ENCODE measurements at regions not wholly inside any gene's neighbourhood (a gene's known extent, or its start where the extent isn't known, plus 50 kb on each side); places are given as distances from the start of the nearest gene placed in this dataset.

DNA sequence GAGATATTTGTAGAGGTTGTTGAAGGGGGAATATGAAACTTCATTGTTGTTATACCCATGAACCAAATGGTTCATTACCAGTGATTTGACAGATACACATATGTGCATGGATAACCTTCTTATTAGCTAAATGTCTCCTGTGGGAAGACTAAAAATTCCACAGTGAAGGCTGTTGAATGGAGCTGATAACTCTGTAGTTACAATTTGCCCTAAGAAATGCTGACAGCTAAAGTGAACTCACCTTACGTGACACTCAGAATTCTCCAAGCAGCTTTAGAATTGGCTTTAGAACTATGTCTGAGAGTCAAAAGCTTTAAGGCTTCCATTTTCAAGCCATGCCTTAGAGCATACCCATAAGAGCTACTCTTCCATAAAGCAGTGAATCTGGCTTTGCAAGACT lies 276.9 kb downstream of the PRELID2 start:
- Histone ChIP-seq H3K79me2 (ENCODE audit: insufficient read depth, low read length) (no peaks in the 10 kb centered on the region), H3K4me1 (ENCODE audit: insufficient read depth, low read length) (no peaks in the 10 kb centered on the region), H4K20me1 (ENCODE audit: insufficient read depth, low read length) (no peaks in the 10 kb centered on the region), H3K36me3 (ENCODE audit: insufficient read depth, low read length) (no peaks in the 10 kb centered on the region), H3K9ac (ENCODE audit: low read depth, low read length) (no peak overlapping the region), H3K4me2 (ENCODE audit: insufficient read depth, low read length) (no peak overlapping the region), H2AFZ (ENCODE audit: low read depth, low read length) (no peak overlapping the region), H3K9me3 (ENCODE audit: insufficient read depth, low read length, severe bottlenecking) (no peaks in the 10 kb centered on the region), H3K4me3 (ENCODE audit: low read depth in 1 of 2, low read length in 2 of 2) (no peak overlapping the region), H3K27ac (ENCODE audit: low read length) (no peak overlapping the region), H3K27me3 (ENCODE audit: insufficient read depth, low read length, poor library complexity) (no peaks in the 10 kb centered on the region)
- DNase-seq (no peak), ATAC-seq (ENCODE audit: insufficient read depth, low read depth) (no peak)
- TF ChIP-seq EZH2 (IDR thresholded peaks at IDR 0.05; ENCODE audit: borderline replicate concordance, low read depth, low read length, severe bottlenecking): no peak
- TF ChIP-seq, protein P1, sequence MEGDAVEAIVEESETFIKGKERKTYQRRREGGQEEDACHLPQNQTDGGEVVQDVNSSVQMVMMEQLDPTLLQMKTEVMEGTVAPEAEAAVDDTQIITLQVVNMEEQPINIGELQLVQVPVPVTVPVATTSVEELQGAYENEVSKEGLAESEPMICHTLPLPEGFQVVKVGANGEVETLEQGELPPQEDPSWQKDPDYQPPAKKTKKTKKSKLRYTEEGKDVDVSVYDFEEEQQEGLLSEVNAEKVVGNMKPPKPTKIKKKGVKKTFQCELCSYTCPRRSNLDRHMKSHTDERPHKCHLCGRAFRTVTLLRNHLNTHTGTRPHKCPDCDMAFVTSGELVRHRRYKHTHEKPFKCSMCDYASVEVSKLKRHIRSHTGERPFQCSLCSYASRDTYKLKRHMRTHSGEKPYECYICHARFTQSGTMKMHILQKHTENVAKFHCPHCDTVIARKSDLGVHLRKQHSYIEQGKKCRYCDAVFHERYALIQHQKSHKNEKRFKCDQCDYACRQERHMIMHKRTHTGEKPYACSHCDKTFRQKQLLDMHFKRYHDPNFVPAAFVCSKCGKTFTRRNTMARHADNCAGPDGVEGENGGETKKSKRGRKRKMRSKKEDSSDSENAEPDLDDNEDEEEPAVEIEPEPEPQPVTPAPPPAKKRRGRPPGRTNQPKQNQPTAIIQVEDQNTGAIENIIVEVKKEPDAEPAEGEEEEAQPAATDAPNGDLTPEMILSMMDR (IDR thresholded peaks at IDR 0.05; ENCODE audit: borderline replicate concordance, extremely low read depth, low read length, poor library complexity, severe bottlenecking): no peak

DNA sequence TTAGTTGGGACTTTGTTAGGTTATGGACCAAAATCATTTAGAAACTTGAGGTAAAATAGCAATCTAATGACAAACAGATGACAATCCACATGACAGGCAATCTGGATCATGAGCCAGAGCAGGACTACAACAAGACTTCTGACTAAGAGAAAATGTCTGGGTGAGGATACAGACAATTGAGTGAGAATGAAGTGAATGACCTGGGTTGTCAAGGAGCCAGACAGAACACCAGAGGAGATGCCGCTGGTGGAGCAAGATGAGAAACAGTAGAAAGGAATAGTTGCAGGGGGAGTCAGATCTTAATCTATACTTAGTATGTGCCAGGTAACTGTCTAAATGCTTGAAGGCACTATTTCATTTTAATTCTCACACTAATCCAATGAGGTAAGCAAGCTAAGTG lies 277.8 kb downstream of the PRELID2 start:
- Histone ChIP-seq H2AFZ (ENCODE audit: low read depth, low read length) (no peak overlapping the region), H3K4me1 (ENCODE audit: insufficient read depth, low read length) (no peaks in the 10 kb centered on the region), H3K4me3 (ENCODE audit: low read depth in 1 of 2, low read length in 2 of 2) (no peak overlapping the region), H3K27me3 (ENCODE audit: insufficient read depth, low read length, poor library complexity) (no peaks in the 10 kb centered on the region), H3K79me2 (ENCODE audit: insufficient read depth, low read length) (no peaks in the 10 kb centered on the region), H3K4me2 (ENCODE audit: insufficient read depth, low read length) (no peak overlapping the region), H3K9ac (ENCODE audit: low read depth, low read length) (no peak overlapping the region), H4K20me1 (ENCODE audit: insufficient read depth, low read length) (no peaks in the 10 kb centered on the region), H3K36me3 (ENCODE audit: insufficient read depth, low read length) (no peaks in the 10 kb centered on the region), H3K9me3 (ENCODE audit: insufficient read depth, low read length, severe bottlenecking) (no peaks in the 10 kb centered on the region), H3K27ac (ENCODE audit: low read length) (no peak overlapping the region)
- no peak for ATAC-seq (ENCODE audit: insufficient read depth, low read depth)
- TF ChIP-seq, protein P1 (IDR thresholded peaks at IDR 0.05; ENCODE audit: borderline replicate concordance, extremely low read depth, low read length, poor library complexity, severe bottlenecking): no peak
- no peak for TF ChIP-seq EZH2 (IDR thresholded peaks at IDR 0.05; ENCODE audit: borderline replicate concordance, low read depth, low read length, severe bottlenecking)
- no peak for DNase-seq

DNA sequence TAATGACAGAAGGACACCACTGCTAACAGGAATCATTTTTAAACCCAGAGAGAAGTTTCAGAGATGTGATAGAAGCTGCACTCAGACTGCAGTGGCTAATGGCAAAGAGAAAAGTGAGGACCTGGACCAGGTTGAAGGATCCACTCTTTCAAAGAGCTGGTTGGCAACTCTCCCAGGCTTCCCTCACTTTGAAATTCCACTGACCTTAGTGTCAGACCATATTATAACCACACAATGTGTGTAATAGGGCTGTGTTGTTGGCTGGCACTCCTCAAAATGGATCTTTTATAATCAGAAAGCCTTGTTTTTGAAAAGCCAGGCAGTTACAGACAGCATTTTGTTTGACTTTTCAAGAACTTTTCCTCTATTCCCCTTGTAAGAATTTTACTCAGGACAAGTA lies 280.7 kb downstream of the PRELID2 start:
- no peaks in the 10 kb centered on the region for H3K4me1 ChIP-seq (ENCODE audit: insufficient read depth, low read length)
- no peak overlapping the region for H2AFZ ChIP-seq (ENCODE audit: low read depth, low read length)
- no peak for ATAC-seq (ENCODE audit: insufficient read depth, low read depth)
- no peak overlapping the region for H3K4me3 ChIP-seq (ENCODE audit: low read depth in 1 of 2, low read length in 2 of 2)
- no peaks in the 10 kb centered on the region for H4K20me1 ChIP-seq (ENCODE audit: insufficient read depth, low read length)
- no peak overlapping the region for H3K4me2 ChIP-seq (ENCODE audit: insufficient read depth, low read length)
- no peak for DNase-seq
- H3K79me2 ChIP-seq (ENCODE audit: insufficient read depth, low read length): no peaks in the 10 kb centered on the region
- H3K27me3 ChIP-seq (ENCODE audit: insufficient read depth, low read length, poor library complexity): no peaks in the 10 kb centered on the region
- H3K9me3 ChIP-seq (ENCODE audit: insufficient read depth, low read length, severe bottlenecking): no peaks in the 10 kb centered on the region
- no peak overlapping the region for H3K9ac ChIP-seq (ENCODE audit: low read depth, low read length)
- TF ChIP-seq EZH2 (IDR thresholded peaks at IDR 0.05; ENCODE audit: borderline replicate concordance, low read depth, low read length, severe bottlenecking): no peak
- TF ChIP-seq, protein P1 (IDR thresholded peaks at IDR 0.05; ENCODE audit: borderline replicate concordance, extremely low read depth, low read length, poor library complexity, severe bottlenecking): no peak
- no peaks in the 10 kb centered on the region for H3K36me3 ChIP-seq (ENCODE audit: insufficient read depth, low read length)
- H3K27ac ChIP-seq (ENCODE audit: low read length): no peak overlapping the region

DNA sequence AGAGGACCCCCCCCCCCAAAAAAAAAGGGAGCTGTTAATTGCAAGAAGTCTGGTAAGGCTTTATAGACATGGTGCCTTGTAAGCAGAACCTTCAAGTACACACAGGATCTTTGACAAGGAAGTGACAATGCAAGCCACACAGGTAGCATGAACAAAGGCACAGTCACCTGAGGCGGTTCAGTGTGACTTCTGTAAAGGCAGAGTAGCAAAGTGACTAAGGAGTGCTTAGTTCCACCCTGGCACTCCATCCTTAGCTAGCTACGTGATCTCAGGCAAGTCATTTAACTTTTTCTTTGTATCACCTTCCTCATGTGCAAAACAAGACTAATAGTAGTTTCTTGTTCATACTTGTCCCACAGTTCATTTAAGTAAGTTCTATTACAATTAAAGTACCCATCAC lies 282.0 kb downstream of the PRELID2 start:
- TF ChIP-seq, protein P1 (IDR thresholded peaks at IDR 0.05; ENCODE audit: borderline replicate concordance, extremely low read depth, low read length, poor library complexity, severe bottlenecking): no peak
- no peak for TF ChIP-seq EZH2 (IDR thresholded peaks at IDR 0.05; ENCODE audit: borderline replicate concordance, low read depth, low read length, severe bottlenecking)
- Histone ChIP-seq H2AFZ (ENCODE audit: low read depth, low read length) (no peak overlapping the region), H4K20me1 (ENCODE audit: insufficient read depth, low read length) (no peaks in the 10 kb centered on the region), H3K4me3 (ENCODE audit: low read depth in 1 of 2, low read length in 2 of 2) (no peak overlapping the region), H3K4me2 (ENCODE audit: insufficient read depth, low read length) (no peak overlapping the region), H3K27me3 (ENCODE audit: insufficient read depth, low read length, poor library complexity) (no peaks in the 10 kb centered on the region), H3K36me3 (ENCODE audit: insufficient read depth, low read length) (no peaks in the 10 kb centered on the region), H3K4me1 (ENCODE audit: insufficient read depth, low read length) (no peaks in the 10 kb centered on the region), H3K27ac (ENCODE audit: low read length) (no peak overlapping the region), H3K79me2 (ENCODE audit: insufficient read depth, low read length) (no peaks in the 10 kb centered on the region), H3K9ac (ENCODE audit: low read depth, low read length) (no peak overlapping the region), H3K9me3 (ENCODE audit: insufficient read depth, low read length, severe bottlenecking) (no peaks in the 10 kb centered on the region)
- no peak for ATAC-seq (ENCODE audit: insufficient read depth, low read depth)
- no peak for DNase-seq
